Neural cell (in vitro differentiated cells): ENCODE measurements at regions not wholly inside any gene's neighbourhood (a gene's known extent, or its start where the extent isn't known, plus 50 kb on each side); places are given as distances from the start of the nearest gene placed in this dataset.

ENCODE experiments used
- EP300 ChIP-seq: fragments of 450-650 bp; conservative IDR thresholded peaks from 2 replicates; pipeline ENCODE4 v1.6.1; 2014; ENCODE audit warnings: antibody characterized with exemption, mild to moderate bottlenecking, moderate library complexity; ENCODE audit not compliant: poor library complexity, severe bottlenecking
- EZH2 ChIP-seq: fragments of 200-600, 300-800 bp; shearing (Covaris generic), sonication (generic); IDR thresholded peaks from 2 replicates; pipeline ENCODE4 v1.6.1; 2014; ENCODE audit warnings: antibody characterized with exemption, low read length, borderline replicate concordance, mild to moderate bottlenecking; ENCODE audit not compliant: insufficient read depth, poor library complexity, severe bottlenecking
- POLR2AphosphoS5 ChIP-seq: IDR thresholded peaks from 2 replicates; pipeline ENCODE4 v1.6.1; 2012
- RAD21 ChIP-seq: fragments of 450-650 bp; conservative IDR thresholded peaks from 2 replicates; pipeline ENCODE4 v1.6.1; 2014; ENCODE audit warnings: antibody characterized with exemption, mild to moderate bottlenecking, moderate library complexity
- SMC3 ChIP-seq: fragments of 450-650 bp; conservative IDR thresholded peaks from 2 replicates; pipeline ENCODE4 v1.6.1; 2014; ENCODE audit warnings: antibody characterized with exemption, mild to moderate bottlenecking, moderate library complexity; ENCODE audit not compliant: poor library complexity
- TAF1 ChIP-seq: IDR thresholded peaks from 2 replicates; pipeline ENCODE4 v1.6.1; 2012; ENCODE audit warnings: low read depth
- TF ChIP-seq, protein P1 (sequence below): fragments of 450-650 bp; IDR thresholded peaks from 2 replicates; pipeline ENCODE4 v1.5.1; 2014; ENCODE audit warnings: antibody characterized with exemption, mild to moderate bottlenecking, moderate library complexity; ENCODE audit not compliant: poor library complexity, severe bottlenecking
- TF ChIP-seq, protein P2 (sequence below): IDR thresholded peaks from 2 replicates; pipeline ENCODE4 v1.6.1; 2012; ENCODE audit warnings: borderline replicate concordance

DNA sequence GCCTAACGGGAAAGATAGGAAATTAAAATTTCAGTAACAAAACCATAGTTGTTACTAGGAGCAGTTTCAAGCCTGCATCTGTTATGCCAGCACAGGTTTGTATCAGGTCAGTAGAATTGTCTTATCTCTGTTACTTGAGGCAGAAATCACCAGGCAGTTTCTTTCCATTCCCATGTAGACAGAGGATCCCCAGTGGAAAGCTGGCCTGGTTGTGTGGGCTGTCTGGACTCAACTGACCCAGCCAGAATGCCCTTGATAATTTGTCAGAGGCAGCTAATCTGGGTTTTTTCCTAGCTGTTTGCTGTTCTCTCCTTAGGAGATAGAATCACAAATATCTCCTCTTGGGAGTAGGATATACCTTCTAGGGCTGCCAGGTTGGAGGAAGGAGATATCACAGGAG is 1044.7 kb downstream of the IGSF11 start:
- TF ChIP-seq TAF1 (no peak), EP300 (no peak), POLR2AphosphoS5 (no peak), RAD21 (no peak), EZH2 (no peak), SMC3 (no peak)
- TF ChIP-seq, protein P1, sequence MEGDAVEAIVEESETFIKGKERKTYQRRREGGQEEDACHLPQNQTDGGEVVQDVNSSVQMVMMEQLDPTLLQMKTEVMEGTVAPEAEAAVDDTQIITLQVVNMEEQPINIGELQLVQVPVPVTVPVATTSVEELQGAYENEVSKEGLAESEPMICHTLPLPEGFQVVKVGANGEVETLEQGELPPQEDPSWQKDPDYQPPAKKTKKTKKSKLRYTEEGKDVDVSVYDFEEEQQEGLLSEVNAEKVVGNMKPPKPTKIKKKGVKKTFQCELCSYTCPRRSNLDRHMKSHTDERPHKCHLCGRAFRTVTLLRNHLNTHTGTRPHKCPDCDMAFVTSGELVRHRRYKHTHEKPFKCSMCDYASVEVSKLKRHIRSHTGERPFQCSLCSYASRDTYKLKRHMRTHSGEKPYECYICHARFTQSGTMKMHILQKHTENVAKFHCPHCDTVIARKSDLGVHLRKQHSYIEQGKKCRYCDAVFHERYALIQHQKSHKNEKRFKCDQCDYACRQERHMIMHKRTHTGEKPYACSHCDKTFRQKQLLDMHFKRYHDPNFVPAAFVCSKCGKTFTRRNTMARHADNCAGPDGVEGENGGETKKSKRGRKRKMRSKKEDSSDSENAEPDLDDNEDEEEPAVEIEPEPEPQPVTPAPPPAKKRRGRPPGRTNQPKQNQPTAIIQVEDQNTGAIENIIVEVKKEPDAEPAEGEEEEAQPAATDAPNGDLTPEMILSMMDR = no peak
- TF ChIP-seq, protein P2, sequence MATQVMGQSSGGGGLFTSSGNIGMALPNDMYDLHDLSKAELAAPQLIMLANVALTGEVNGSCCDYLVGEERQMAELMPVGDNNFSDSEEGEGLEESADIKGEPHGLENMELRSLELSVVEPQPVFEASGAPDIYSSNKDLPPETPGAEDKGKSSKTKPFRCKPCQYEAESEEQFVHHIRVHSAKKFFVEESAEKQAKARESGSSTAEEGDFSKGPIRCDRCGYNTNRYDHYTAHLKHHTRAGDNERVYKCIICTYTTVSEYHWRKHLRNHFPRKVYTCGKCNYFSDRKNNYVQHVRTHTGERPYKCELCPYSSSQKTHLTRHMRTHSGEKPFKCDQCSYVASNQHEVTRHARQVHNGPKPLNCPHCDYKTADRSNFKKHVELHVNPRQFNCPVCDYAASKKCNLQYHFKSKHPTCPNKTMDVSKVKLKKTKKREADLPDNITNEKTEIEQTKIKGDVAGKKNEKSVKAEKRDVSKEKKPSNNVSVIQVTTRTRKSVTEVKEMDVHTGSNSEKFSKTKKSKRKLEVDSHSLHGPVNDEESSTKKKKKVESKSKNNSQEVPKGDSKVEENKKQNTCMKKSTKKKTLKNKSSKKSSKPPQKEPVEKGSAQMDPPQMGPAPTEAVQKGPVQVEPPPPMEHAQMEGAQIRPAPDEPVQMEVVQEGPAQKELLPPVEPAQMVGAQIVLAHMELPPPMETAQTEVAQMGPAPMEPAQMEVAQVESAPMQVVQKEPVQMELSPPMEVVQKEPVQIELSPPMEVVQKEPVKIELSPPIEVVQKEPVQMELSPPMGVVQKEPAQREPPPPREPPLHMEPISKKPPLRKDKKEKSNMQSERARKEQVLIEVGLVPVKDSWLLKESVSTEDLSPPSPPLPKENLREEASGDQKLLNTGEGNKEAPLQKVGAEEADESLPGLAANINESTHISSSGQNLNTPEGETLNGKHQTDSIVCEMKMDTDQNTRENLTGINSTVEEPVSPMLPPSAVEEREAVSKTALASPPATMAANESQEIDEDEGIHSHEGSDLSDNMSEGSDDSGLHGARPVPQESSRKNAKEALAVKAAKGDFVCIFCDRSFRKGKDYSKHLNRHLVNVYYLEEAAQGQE = no peak
